Activated gamma-delta T cell treated with Interleukin-2 at 50 U/mL for 16 hours (primary cell): ENCODE measurements at regions not wholly inside any gene's neighbourhood (a gene's known extent, or its start where the extent isn't known, plus 50 kb on each side); places are given as distances from the start of the nearest gene placed in this dataset.
"Not testable (repeated sequence)": the region's sequence is repeated elsewhere in the genome, so short reads cannot be mapped to it uniquely, and the experiment has no call there.

ENCODE experiments used
- DNase-seq: peaks from one replicate; pipeline ENCODE4 v3.0.0-alpha.2; 2020

DNA sequence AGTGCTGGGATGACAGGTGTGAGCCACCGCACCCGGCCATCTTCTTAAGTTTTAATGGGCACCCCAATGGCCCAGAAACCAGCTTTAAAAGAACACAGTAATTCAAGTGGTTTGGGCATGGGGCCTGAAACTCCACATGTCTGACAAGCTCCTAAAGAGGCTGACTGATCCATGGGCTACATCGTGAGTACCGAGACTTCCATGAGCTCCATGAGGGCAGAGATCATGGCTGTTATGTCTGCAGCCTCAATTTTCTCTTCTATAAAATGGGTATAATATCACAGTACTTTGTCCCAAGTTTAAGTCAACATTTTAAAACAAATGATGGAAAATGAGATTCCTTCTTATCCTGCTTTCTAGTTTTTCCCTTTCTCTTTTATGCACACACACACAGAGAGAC, 397.6 kb upstream of the MAF start:
- no peak for DNase-seq

DNA sequence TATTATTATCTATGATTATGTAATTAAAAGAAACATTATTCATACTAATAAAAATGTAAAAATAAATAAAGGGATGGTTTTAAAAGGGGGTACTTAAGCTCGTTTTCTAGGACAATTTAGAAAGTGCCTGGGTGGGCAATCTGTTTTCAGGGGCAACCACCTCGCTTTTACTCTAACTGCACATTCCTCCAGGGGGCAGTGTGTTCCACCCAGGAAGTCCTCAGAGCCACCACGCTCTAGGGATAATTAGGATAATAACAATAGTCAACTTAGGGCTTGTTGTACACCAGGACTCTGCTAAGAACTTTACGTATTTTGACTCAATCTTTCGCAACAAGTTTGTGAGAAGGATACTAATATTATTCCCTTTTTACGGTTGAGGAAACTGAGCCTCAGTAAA, 396.7 kb upstream of the MAF start:
- DNase-seq: no peak

DNA sequence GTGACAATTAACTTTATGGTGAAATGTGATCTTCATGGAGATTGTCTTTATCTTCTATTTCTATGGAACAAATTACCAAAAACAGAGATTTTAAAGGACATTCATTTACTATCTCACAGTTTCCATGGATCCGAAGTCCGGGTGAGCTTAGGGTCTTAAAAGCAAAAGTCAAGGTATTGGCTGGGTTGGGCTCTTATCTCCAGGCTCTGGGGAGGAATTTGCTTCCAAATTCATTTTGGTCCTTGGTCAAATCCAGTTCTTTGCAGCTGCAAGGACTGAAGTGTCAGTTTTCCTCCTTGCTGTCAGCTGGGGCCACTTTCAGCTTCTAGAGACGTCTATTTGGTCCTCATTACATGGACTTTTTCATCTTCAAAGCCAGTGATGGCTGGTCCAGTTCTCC, 395.8 kb upstream of the MAF start:
- no peak for DNase-seq

DNA sequence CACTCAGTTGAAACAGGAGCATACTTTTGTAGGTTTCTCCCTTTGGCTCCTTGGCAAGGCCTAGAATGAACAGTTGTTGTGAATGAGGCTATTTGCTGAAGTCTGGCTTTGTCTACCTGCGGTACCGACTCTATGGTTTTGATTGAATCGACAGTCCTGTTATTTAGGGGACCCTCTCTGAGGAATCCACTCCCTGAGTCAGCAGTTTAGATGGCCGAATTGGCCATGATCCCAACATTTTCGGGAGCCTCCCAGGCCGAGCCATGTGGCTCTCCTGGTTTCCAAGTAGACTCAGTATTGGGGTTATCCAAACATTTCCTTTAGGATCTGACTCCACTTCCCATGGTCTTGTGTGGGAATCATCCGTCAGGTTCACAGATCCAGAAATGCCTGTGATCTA, 394.8 kb upstream of the MAF start:
- DNase-seq: no peak

DNA sequence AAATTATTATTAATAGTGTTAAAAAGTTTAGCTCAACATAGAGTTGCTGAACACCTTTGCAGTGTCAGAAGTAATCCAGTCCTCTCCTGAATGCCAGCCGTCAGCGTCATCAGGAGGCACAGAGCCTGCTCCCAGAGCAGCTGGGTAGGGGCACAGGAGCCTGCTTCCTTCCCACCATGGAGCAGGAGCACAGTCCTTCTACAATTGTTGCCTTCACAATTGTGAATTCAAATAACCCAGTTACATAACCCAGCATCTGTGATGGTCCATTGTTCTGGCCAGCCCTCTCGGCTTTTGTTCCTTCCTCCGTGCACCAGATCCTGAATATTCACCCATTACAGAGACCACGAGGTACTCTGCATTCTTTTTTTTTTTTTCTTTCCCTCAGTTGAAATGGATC, 393.9 kb upstream of the MAF start:
- DNase-seq: no peak

DNA sequence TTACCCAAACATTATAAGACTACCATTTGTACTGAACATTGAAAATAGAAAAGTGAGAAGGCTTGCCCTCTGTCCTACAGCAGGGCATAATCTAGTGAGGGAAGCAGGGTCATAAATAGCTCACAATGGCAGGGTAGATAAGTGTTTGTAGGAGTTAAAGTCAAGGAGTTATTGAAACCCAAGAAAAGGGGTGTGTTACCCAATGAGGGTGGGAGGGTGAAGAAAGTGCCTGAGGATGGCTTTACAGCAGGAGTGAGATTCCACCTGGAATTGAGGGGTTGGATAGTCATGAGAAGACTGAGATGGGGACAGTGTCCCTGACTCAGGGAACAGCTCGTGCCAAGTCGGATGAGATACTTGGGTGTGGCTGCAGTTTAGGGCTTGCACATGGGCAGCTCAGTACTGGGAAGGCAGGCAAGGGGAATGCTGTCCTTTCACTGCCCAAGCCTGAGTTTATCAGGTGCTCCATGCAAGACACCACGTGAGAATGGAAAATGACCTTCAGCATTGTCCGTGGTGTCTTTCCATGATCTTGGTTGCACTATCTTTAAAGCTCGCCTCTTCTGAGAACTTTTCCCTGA, 393.2 kb upstream of the MAF start:
- DNase-seq: no peak

DNA sequence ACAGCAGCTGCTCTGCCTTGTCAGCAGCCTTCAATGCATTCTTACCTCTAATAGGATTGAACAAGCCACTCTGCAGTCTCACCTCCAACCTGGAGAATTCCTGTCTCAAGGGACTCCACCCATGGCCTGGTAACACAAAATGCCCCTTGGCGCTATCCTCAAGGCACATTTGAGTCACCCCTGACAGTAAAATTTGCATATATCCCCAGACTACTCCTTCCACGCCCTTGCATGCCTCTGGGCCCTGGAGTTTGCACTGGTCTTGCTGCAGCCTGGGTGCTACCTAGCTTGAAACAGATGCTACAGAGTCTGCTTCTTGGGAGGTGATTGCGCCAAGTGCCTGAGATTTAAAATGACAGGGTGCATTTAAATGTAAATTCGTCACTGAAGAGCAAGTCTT, 391.4 kb upstream of the MAF start:
- DNase-seq: no peak

DNA sequence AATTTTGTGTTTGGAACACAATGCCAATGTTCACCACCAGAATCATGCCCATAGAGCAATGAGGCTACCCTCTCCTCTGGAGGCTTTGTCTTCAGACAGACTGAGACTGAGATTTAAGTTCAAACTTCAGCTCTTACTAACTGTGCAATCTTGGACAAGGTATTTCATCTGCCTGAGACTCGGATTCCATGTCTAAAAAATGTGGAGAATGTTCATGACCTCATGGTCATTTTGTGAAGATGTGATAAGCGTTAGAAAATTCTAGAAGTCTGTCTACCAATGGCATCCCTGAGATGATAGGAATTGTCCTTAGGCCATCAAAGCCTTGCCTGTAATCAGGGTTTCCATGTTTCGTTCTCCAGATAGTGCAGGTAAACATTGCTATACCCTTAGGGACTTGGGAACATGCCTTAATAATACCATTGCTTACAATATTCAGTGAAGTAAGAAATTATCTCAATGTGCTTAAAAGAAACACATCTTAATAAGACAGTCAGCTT, 388.2 kb upstream of the MAF start:
- DNase-seq: no peak

DNA sequence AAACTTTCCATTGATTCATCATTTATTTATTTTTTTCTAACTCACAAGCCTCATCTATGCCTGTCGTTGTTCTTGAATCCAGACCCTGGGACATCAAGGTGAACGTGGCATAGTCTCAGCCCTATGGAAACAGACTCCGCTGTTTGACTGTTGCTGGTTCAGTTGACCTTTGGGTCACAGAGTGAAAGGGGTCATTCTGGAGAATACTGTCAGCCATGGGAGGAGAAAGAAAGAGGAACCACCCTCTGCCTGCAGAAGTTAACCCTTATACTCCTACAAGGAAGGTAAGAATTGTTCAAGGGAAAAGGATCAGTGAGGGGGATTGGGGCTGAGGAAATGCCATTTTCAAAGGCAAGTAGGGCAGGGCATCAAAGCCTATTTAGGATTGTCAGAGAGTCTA, 387.6 kb upstream of the MAF start:
- no peak for DNase-seq

DNA sequence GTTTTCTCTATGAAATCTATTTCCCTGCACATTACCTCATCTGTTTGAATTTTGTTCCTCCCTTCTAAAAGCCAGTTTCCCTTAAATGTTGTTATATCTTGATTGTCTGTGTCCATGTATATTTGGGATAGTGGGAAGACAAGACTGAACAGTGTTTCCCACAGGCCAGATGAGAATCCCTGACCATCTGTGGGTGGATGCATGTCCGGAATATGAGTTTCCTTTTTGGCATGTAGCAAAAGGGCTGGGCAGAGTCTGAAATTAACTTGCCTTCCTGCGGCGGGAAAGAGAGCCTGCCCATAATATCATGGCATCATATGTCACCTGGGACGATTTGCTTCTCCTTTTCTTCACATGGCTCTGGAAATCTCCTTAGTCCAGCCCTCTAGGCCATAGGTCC, 385.8 kb upstream of the MAF start:
- no peak for DNase-seq

DNA sequence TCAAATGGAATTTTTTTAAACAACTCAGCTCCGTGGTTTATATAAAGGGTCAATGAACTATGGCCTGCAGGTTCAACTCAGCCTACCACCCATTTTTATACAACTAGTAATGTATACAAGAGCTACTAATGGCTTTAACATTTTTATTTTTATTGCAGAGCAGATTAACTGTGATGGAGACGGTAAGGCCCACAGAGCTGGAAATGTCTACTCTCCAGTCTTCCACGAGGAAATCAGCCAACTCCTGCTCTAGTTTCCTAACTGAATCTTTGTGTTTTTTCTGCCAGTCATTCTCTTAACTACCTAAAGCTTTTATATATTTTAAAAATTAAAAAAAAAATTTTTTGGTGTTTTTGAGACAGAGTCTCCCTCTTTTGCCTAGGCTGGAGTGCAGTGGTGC, 385.1 kb upstream of the MAF start:
- DNase-seq: no peak

DNA sequence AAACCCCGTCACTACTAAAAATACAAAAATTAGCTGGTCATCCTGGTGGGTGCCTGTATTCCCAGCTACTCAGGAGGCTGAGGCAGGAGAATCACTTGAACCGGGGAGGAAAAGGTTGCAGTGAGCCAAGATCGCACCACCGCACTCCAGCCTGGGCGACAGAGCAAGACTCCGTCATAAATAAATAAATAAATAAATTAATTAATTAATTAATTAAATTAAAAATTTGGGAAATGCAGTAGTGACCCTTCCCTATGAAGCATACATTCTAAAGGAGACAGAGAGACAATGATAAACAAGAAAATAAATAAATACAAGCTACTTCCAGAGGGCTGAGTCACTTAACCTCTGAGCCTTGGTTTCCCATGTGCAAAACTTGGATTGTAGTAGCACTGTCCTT, 383.6 kb upstream of the MAF start:
- not testable (repeated sequence) for DNase-seq

DNA sequence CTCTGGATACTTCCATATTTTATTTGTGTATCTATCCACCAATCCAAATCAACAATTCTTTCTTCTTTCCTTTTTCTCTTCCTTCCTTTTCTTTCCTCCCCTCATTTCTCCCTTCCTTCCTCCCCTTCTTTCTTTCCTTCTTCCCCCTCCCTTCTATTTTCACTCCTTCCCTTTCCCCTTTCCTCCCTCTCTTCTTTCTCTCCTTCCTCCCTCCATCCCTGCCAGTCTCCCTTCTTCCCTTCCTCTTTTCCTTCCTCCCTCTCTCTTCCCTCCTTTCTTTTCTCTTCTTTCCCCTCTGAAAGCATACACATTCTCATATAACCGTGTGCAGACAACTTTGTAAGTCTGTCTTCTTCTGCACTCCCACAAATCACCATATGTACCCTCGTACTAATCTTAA, 382.3 kb upstream of the MAF start:
- DNase-seq: no peak

DNA sequence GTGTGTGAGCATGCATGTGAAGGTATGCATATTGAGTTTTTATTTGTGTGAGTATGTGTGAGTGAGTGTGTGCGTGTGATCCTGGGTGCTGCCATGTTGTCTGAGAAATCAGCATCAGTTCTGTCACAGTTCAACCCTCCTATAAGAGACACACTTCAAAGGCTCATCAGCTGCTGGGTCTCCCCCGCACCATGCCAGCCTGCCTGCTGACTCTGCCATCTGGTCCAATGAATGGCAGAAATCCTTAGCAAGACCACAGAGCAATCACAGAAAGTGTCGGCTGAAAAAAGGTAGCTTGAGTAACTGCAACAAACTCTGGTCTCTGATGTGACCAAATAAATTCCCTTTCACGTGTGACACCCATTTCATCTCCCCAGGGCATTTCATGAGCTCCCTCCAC, 381.8 kb upstream of the MAF start:
- DNase-seq: no peak

DNA sequence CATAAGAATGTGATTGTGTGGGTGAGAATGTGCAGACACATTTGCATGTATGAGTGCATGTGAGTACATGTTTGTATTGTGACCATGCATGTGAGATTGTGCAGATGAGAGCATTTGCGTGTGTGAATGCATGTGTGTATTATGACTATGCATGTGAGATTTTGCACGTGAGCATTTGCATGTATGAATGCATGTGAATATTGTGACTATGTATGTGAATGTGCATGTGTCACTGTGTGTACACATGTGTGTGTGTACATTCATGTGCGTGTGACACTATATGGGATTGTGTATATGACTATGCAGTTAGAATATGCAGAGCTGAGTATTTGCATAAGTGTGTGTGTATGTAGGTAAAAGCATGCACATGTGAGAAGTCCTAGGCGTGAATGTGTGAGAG, 381.3 kb upstream of the MAF start:
- DNase-seq: no peak

DNA sequence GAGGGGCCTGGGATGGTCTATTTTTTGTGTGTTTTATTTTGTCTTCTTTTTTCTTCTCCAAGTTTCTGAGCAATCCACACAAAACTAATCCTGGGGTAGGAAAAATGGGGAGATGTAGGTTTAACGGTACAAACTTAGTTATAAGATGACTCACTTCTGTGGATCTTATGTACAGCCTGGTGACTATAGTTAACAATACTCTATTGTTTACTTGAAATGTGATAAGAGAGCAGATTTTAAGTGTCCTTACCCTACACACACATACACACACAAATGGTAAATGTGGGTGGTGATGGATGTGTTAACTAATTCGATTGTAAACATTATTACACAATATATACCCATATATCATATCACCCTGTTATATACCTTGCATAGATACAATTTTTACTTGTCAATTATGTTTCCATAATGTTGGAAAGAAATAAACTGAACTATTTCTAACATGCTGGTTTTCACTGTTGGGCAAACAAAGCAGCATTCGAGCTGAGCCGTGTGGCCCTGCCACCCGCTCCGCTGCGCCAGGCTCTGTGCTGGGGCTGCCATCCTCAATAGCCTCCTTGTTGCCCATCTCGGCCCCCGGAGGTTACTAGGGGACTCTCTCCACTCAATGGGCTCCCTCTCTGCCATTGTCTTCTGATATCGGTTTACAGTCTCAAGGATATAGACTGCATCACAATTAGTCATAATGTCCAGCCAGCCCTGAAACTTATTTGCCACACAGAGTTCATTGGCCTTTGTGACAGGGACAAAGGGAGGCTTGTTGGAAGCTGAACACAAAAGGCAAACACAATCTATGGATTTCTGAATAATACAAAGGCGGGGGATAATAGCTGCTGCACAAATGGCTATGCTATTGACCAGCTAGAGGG, 380.3 kb upstream of the MAF start:
- no peak for DNase-seq

DNA sequence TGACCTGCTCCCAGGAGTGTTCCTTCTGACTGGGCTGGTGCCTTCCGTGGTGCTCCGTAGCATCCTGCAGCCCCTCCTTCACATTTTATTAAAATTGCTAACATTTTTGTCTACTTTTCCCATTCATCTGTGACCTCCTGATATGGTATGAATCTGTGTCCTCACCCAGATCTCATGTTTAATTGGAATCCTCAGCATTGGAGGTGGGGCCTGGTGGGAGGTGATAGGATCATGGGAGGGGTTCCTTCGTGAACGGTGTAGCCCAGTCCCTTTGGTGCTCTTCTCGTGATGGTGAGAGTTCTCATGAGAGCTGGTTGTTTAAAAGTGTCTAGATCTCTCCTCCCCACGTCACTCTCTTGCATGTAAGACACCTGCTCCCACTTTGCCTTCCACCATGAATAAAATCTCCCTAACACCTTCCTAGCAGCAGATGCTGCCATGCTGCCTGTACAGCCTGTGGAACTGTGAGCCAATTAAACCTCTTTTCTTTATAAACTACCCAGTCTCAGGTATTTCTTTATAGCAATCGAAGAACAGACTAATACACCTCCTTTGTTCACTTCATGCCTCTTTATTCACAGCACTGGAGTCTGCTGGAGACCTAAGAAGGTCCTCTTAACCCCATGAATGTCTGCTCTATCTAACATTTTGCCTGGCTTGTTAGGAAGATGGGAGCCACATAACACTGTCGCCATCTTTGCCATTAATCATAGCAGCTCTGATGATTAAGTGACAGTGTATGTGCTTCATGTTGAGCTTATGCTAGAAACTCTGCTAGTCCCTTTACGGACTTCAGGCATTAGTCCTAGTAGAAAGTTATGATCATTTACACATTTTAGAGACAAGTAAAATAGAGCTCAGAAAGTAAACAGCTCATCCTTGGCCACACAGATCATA, 377.7 kb upstream of the MAF start:
- DNase-seq: no peak

DNA sequence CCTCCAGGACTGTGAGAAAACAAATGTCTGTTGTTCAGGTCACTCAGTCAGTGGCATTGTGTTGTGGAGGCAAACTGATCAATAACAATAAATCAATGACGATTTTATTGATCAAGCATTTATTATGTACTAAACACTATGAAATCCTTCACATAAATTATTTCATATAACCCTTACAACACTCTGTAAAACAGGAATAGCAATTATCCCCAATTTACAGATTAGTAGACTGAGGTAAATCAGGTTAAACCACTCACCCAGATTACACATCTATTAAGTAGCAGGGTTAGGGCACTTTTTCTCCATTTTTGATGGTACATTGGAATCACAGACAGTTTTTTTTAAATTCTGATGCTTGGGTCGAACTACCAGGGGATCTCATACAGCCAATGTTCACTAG, 372.8 kb upstream of the MAF start:
- no peak for DNase-seq

DNA sequence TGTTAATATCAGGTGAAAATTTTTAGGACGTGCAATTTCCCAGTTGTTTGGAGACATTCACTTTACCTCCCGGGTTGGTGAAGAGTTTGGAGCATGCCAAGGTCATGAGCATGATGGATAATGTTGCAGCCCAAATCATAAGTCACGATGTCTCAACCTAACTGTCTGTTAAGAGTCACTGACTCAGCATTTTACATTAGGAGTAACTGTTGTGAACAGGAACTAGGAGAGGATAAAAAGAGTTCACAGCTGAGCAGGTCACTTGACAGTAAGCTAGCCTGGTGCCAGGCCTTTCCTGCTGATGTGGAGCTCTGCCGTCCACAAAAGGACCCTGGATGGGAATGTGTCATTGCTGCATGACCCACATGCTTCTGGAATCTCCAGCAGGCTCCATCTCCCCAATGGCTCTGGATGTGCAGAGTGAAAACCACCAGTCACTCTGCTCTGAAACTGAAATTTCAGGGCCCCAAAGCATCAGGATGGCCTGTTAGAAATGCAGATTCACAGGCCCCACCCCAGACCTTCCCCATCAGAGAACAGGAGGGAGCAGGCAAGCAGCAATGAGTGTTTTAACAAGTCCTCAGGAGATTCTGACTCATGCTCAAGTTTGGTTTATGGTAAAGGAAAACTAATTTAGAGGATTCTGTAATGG, 371.6 kb upstream of the MAF start:
- no peak for DNase-seq

DNA sequence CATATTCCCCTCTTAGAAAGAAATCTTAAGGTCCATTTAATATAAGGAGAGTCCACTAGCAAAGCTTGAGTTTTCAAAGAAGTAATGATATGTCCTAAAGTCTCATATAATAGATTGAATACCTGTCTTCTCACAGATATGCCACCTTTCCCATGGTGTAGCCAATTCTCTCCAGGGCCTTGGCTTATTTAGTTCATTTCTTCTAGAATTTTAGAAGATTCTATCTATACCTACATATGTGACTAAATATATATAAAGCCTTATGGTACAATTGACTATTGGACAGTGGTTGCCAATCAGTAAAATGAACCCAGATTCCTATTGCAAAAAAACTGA, 370.7 kb upstream of the MAF start:
- no peak for DNase-seq

DNA sequence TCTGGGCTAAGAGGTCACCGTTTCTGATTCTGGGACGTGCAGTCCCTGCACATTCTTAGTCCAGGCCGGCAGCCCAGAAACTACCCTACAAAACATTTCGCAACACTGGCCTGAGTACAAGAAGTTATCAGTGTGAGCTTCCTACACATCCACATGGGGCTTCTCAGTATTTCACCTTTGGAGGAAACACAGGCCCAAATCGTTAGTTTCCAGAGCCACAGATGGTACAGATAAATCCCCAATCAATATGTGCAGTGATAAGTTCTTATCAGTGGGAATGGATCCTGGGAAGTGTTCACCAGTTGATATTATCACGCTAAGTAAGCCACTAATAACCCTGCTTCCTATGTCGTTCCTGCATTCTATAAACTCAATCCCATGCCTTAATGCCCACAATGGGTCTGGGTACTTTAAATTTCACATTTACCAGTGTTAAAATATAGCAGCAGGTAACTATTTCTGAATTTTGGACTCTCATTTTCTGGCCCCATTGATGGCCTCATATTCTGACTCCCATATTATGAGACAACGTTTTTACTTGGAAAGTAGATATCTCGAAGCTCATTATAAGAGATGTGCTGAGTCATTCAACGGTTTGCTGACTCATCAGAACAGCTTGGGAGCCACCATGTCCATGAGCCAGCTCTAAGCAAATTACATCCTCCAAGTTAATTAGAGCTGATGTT, 370.2 kb upstream of the MAF start:
- no peak for DNase-seq

DNA sequence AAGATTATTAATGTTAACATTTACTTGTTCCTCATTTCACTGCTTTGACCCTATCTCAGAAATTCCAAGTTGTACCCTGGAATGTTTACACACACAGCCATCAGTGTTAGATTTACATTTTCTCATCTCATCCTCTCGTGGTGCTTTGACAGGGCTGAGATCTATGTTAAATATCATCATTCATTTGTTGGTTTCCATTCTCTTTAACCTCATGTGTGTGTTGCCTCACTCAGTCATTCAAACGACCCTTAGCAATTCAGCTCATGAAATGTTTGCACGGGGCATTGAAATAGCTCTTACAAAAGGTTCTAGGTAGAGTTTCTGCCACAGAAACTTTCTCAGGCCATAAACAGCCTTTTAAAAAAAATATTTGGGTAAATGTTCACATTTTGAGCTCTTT, 369.6 kb upstream of the MAF start:
- no peak for DNase-seq

DNA sequence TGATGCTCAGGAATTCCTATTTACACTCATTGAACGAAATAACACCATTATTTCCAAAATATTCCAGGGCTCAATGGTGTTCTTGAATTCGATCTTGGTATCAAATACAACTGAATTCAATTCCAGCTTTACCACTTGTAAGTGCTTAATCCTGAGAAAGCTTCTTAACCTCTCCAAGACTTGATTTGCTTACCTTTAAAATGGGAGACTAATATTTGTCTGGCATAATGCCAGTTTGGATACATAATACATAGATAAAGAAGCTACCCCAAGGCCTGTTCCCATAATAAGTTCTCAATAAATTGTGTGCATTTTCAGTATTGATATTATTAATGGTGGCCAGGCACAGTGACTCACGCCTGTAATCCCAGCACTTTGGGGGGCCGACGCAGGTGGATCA, 368.9 kb upstream of the MAF start:
- DNase-seq: no peak
